DMS79 (cell line): ENCODE measurements at regions not wholly inside any gene's neighbourhood (a gene's known extent, or its start where the extent isn't known, plus 50 kb on each side); places are given as distances from the start of the nearest gene placed in this dataset.

Source experiments
- DNase-seq: peaks from one replicate; lab custom pipeline; 2025; lab: John Stamatoyannopoulos, UW

- DNase-seq = no peak
Measured at GRCh38 chr12:116483959-116484750, 75.0 kb upstream of the MAP1LC3B2 start.

- no peak for DNase-seq
Measured at GRCh38 chr12:116484807-116485206, 74.4 kb upstream of the MAP1LC3B2 start.

- no peak for DNase-seq
Measured at GRCh38 chr12:116489116-116489515, 70.1 kb upstream of the MAP1LC3B2 start.

GRCh38 chr12:116490471-116490870, 68.7 kb upstream of the MAP1LC3B2 start:
- DNase-seq = no peak

- DNase-seq = no peak
Measured at GRCh38 chr12:116492703-116493324, 66.4 kb upstream of the MAP1LC3B2 start.

- no peak for DNase-seq
Measured at GRCh38 chr12:116495260-116495659, 63.9 kb upstream of the MAP1LC3B2 start.

GRCh38 chr12:116497051-116497591, 62.1 kb upstream of the MAP1LC3B2 start:
- DNase-seq = no peak

- no peak for DNase-seq
Measured at GRCh38 chr12:116498471-116498870, 60.7 kb upstream of the MAP1LC3B2 start.

GRCh38 chr12:116502141-116502725, 56.9 kb upstream of the MAP1LC3B2 start:
- DNase-seq = peak; percentile 32

GRCh38 chr12:116502989-116503496, 56.1 kb upstream of the MAP1LC3B2 start:
- DNase-seq = no peak

GRCh38 chr12:116504438-116504837, 54.7 kb upstream of the MAP1LC3B2 start:
- no peak for DNase-seq

- DNase-seq = no peak
Measured at GRCh38 chr12:116506697-116507064, 52.5 kb upstream of the MAP1LC3B2 start.

GRCh38 chr12:116508145-116509121, 50.7 kb upstream of the MAP1LC3B2 start:
- DNase-seq = no peak
